NB4 (cell line): ENCODE measurements at regions not wholly inside any gene's neighbourhood (a gene's known extent, or its start where the extent isn't known, plus 50 kb on each side); places are given as distances from the start of the nearest gene placed in this dataset.

ENCODE experiments used
- DNase-seq: peaks from one replicate; pipeline ENCODE4 v3.0.0; 2010; ENCODE audit warnings: low read depth
- H3K4me3 ChIP-seq: one replicate; pipeline ENCODE4 v1.5.1; 2011; ENCODE audit warnings: mild to moderate bottlenecking, low read depth, low read length, moderate library complexity
- MAX ChIP-seq: IDR thresholded peaks from 2 replicates; pipeline ENCODE4 v1.6.1; 2011; ENCODE audit warnings: low read depth, low read length
- MYC ChIP-seq: IDR thresholded peaks from 2 replicates; pipeline ENCODE4 v1.6.1; 2011; ENCODE audit warnings: low read depth, low read length
- POLR2A ChIP-seq: IDR thresholded peaks from 2 replicates; pipeline ENCODE4 v1.6.1; 2011; ENCODE audit warnings: mild to moderate bottlenecking; ENCODE audit not compliant: insufficient read length; ENCODE audit errors: extremely low read depth
- TF ChIP-seq, protein P1 (sequence below): IDR thresholded peaks from one replicate; pipeline ENCODE4 v1.5.1; 2012; ENCODE audit warnings: low read depth, low read length

- no peak overlapping the region for H3K4me3 ChIP-seq
- DNase-seq = no peak
- TF ChIP-seq POLR2A (no peak), MAX (no peak), MYC (no peak)
- TF ChIP-seq, protein P1, sequence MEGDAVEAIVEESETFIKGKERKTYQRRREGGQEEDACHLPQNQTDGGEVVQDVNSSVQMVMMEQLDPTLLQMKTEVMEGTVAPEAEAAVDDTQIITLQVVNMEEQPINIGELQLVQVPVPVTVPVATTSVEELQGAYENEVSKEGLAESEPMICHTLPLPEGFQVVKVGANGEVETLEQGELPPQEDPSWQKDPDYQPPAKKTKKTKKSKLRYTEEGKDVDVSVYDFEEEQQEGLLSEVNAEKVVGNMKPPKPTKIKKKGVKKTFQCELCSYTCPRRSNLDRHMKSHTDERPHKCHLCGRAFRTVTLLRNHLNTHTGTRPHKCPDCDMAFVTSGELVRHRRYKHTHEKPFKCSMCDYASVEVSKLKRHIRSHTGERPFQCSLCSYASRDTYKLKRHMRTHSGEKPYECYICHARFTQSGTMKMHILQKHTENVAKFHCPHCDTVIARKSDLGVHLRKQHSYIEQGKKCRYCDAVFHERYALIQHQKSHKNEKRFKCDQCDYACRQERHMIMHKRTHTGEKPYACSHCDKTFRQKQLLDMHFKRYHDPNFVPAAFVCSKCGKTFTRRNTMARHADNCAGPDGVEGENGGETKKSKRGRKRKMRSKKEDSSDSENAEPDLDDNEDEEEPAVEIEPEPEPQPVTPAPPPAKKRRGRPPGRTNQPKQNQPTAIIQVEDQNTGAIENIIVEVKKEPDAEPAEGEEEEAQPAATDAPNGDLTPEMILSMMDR = no peak
Observed at GRCh38 chr6:17027441-17027840, 74.4 kb upstream of the STMND1 start.

GRCh38 chr6:17022604-17023003 lies 79.2 kb upstream of the STMND1 start:
- H3K4me3 ChIP-seq = no peak overlapping the region
- TF ChIP-seq MAX (no peak), MYC (no peak), POLR2A (no peak)
- TF ChIP-seq, protein P1 = no peak
- DNase-seq = no peak

GRCh38 chr6:17021539-17021889 lies 80.3 kb upstream of the STMND1 start:
- TF ChIP-seq MAX (no peak), POLR2A (no peak), MYC (no peak)
- TF ChIP-seq, protein P1 = no peak

GRCh38 chr6:17020889-17021538 lies 80.8 kb upstream of the STMND1 start:
- DNase-seq = no peak
- no peak overlapping the region for H3K4me3 ChIP-seq
- no peak for TF ChIP-seq MYC
- no peak for TF ChIP-seq MAX
- TF ChIP-seq POLR2A = no peak
- TF ChIP-seq, protein P1 = no peak

More at GRCh38 chr6:17021539-17021889, 80.3 kb upstream of the STMND1 start:
- no peak for DNase-seq
- no peak overlapping the region for H3K4me3 ChIP-seq

DNA sequence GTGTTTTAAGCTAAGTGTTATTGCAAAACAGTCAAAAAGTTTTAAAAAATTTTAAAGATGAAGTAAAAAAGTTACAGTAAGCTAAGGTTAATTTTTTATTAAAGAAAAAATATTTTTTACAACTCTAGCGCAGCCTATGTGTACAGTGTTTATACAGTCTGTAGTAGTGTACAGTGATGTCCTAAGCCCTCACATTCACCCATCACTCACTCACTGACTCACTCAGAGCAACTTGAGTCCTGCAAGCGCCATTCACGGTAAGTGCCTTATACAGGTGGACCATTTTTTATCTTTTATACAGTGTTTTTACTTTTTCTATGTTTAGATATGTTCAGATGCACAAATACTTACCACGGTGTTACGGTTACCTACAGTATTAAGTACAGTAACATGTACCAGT lies 83.4 kb upstream of the STMND1 start:
- no peak for DNase-seq
- no peak overlapping the region for H3K4me3 ChIP-seq
- TF ChIP-seq, protein P1 = no peak
- no peak for TF ChIP-seq MAX
- no peak for TF ChIP-seq MYC
- TF ChIP-seq POLR2A = no peak

DNA sequence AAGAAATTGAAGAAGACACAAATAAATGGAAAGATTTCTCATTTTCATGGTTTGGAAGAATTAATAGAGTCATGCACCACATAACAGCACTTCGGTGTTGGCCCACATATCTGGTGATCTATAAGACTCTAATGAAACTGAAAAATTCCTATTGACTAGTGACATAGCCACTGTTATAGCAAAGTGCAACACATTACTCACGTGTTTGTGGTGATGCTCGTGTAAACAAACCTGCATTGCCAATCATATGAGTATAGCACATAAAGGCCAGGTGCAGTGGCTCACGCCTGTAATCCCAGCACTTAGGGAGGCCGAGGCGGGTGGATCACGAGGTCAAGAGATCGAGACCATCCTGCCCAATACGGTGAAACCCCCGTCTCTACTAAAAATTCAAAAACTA lies 84.4 kb upstream of the STMND1 start:
- no peak overlapping the region for H3K4me3 ChIP-seq
- no peak for DNase-seq
- TF ChIP-seq MYC (no peak), POLR2A (no peak), MAX (no peak)
- TF ChIP-seq, protein P1 = no peak
